HepG2 (cell line): ENCODE measurements at regions not wholly inside any gene's neighbourhood (a gene's known extent, or its start where the extent isn't known, plus 50 kb on each side); places are given as distances from the start of the nearest gene placed in this dataset.

Experiments
- ATAC-seq: fragments of 200-7000 bp; cut with Tn5 transposase; 3 replicates; pipeline ENCODE4 v1.9.1; 2020; ENCODE audit warnings: mild to moderate bottlenecking, moderate library complexity
- BruUV-seq: library from RNA; stranded (reverse); fragments of 400-500 nt; replicated peaks from 2 replicates; lab custom pipeline; 2021; lab: Mats Ljungman, UMichigan
- CTCF ChIA-PET: fragments of 300-600 bp; formaldehyde crosslinking; extraction: SDS; loops from one replicate; lab custom pipeline; 2021; ENCODE audit warnings: low total read pairs, inconsistent platforms, low intra/inter-chr PET ratio; lab: Yijun Ruan, JAX
- POLR2A ChIA-PET: fragments of 350-600 bp; sonication (Branson Sonifier 250); formaldehyde crosslinking; loops from one replicate; lab custom pipeline; 2020; ENCODE audit warnings: antibody characterized with exemption, inconsistent platforms; lab: Yijun Ruan, JAX
- DNase-seq: peaks from one replicate; pipeline ENCODE4 v3.0.0-alpha.2; 2015; ENCODE audit warnings: low spot score
- FAIRE-seq: peaks from 3 replicates; lab custom pipeline; 2011; peaks lifted over from hg19 to GRCh38; lab: Jason Lieb, UNC
- H2AFZ ChIP-seq: one replicate; pipeline ENCODE4 v1.6.1; 2011; ENCODE audit warnings: low read length, inconsistent platforms
- H3K27ac ChIP-seq: fragments of 300-600 bp; 3 replicates; pipeline ENCODE4 v1.8.0; 2011; ENCODE audit warnings: mixed run types, mild to moderate bottlenecking, mixed read lengths, low read length, inconsistent platforms; ENCODE audit not compliant: insufficient read depth; ENCODE audit errors: extremely low read length
- H3K27me3 ChIP-seq, 2 experiments: fragments of 200-600 bp in 1 of 2; 2 replicates in 1 of 2; 3 replicates in 1 of 2; pipeline versions ENCODE4 v1.6.0 to v1.8.0; 2011; ENCODE audit warnings: low read length in 2 of 2, mild to moderate bottlenecking in 2 of 2, moderate library complexity in 2 of 2, inconsistent platforms in 1 of 2; ENCODE audit not compliant: insufficient read depth in 2 of 2, control insufficient read depth in 1 of 2
- H3K36me3 ChIP-seq, 2 experiments: fragments of 200-600 bp in 1 of 2; replicated peaks in 1 of 2; 2 replicates in 1 of 2; 3 replicates in 1 of 2; pipeline versions ENCODE4 v1.5.1 to v1.8.0; 2011; ENCODE audit warnings: low read length in 2 of 2, inconsistent platforms in 1 of 2; ENCODE audit not compliant: insufficient read depth in 2 of 2, control insufficient read depth in 1 of 2
- H3K4me1 ChIP-seq: 2 replicates; pipeline ENCODE4 v1.5.1; 2012; ENCODE audit warnings: low read length, inconsistent platforms; ENCODE audit not compliant: insufficient read depth
- H3K4me2 ChIP-seq: 2 replicates; pipeline ENCODE4 v1.6.0; 2011; ENCODE audit warnings: low read depth, low read length, inconsistent platforms
- H3K4me3 ChIP-seq, 3 experiments: fragments of 200-600 bp in 1 of 3; sonication (generic), shearing (Covaris generic) in 1 of 3; replicated peaks in 1 of 3; 2 replicates each; pipeline ENCODE4 v1.5.1; 2011 to 2016; ENCODE audit warnings: low read length in 3 of 3, inconsistent platforms in 2 of 3, low read depth in 2 of 3, mild to moderate bottlenecking in 2 of 3, control low read depth in 1 of 3, mixed read lengths in 1 of 3; ENCODE audit not compliant: insufficient read depth in 1 of 3
- H3K79me2 ChIP-seq: one replicate; pipeline ENCODE4 v1.6.1; 2011; ENCODE audit warnings: low read length, inconsistent platforms; ENCODE audit not compliant: insufficient read depth
- H3K9ac ChIP-seq: 2 replicates; pipeline ENCODE4 v1.6.0; 2011; ENCODE audit warnings: mild to moderate bottlenecking, low read depth, low read length, inconsistent platforms; ENCODE audit not compliant: insufficient read depth
- H3K9me3 ChIP-seq: 2 replicates; pipeline ENCODE4 v1.5.1; 2012; ENCODE audit warnings: mild to moderate bottlenecking, low read length
- H4K20me1 ChIP-seq: 2 replicates; pipeline ENCODE4 v1.6.0; 2011; ENCODE audit warnings: inconsistent platforms, mild to moderate bottlenecking, low read length, moderate library complexity; ENCODE audit not compliant: insufficient read depth
- ADNP ChIP-seq: sonication (generic); formaldehyde crosslinking; IDR thresholded peaks from 2 replicates; pipeline ENCODE4 v1.4.0; 2020; ENCODE audit warnings: missing genetic modification reagents
- HDAC2 ChIP-seq: sonication (generic); formaldehyde crosslinking; IDR thresholded peaks from 2 replicates; pipeline ENCODE4 v1.4.0; 2020; ENCODE audit warnings: missing genetic modification reagents
- HMG20A ChIP-seq: IDR thresholded peaks from 2 replicates; pipeline ENCODE4 v1.6.1; 2016; ENCODE audit warnings: borderline replicate concordance
- KLF11 ChIP-seq: IDR thresholded peaks from 2 replicates; pipeline ENCODE4 v1.6.1; 2016; ENCODE audit warnings: missing compliant biosample characterization
- MAFG ChIP-seq: sonication (generic); formaldehyde crosslinking; IDR thresholded peaks from 2 replicates; pipeline ENCODE4 v1.5.1; 2020; ENCODE audit warnings: mild to moderate bottlenecking, missing genetic modification reagents
- ZNF598 ChIP-seq: sonication (generic); formaldehyde crosslinking; IDR thresholded peaks from 2 replicates; pipeline ENCODE4 v1.5.1; 2020; ENCODE audit warnings: mild to moderate bottlenecking, missing genetic modification reagents, borderline replicate concordance
- WGBS: methylation state at CpG from one replicate; pipeline ENCODE4 v1.1.6; 2017; ENCODE audit warnings: low lambda C conversion rate; 5-methylcytosine and 5-hydroxymethylcytosine counted together
- in situ Hi-C: cut with HindIII; loops from 2 replicates; pipeline ENCODE4 v1.10.0; 2017; ENCODE audit warnings: low pct_unique_long_range_greater_than_20kb; ENCODE audit not compliant: extremely low pct_ligation_motif_present
- intact Hi-C: fragments of 100-400 bp; cut with micrococcal nuclease; formaldehyde crosslinking; loops from one replicate; pipeline ENCODE4 v1.10.0; 2022; ENCODE audit not compliant: unreplicated experiment
- TF ChIP-seq, protein P1 (sequence below): conservative IDR thresholded peaks from 2 replicates; pipeline ENCODE4 v1.6.1; 2018; ENCODE audit warnings: missing genetic modification reagents

DNA sequence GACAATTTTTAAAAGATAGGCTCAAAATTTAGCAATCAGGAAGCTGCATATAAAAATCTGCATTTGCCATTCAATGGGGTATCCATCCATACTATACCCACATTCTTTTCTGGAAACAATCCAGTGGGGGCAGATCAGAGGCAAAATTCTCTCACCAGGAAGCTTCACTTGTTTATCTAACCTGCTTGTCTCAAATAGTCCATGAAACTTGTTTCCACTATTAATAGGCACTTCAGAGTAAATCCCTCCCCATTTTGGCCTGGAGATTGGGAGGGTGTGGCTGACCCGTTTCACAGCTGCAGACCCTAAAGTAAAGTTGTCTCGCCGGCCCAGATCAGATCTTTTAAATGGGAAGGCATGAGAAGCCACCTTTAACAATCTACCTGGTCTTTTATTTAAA lies 139.4 kb upstream of the CPNE8 start:
- H3K36me3 ChIP-seq, result no peaks in the 10 kb centered on the region
- CTCF ChIA-PET, result no interaction called here

DNA sequence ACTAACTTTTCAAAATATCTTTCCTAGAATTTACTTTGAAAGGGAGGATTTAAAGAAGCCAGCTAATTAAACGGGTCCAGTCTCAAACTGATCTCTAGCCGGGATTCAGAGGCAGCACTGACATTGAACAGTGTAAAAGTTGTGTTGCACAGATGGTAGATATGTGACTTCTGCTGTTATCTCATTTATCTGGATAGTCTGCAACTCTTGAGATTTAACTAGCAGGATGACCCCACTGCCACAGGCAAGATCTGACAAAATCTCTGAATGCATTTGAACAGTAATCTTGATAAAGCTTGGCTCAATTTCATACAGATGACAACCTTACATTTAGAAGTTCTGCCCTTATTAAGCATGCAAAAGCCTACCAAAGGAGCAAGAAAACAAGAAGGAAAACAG lies 138.0 kb upstream of the CPNE8 start:
- no peak overlapping the region for H2AFZ ChIP-seq
- no peaks in the 10 kb centered on the region for H3K79me2 ChIP-seq
- H3K36me3 ChIP-seq, result no peaks in the 10 kb centered on the region
- H4K20me1 ChIP-seq, result no peaks in the 10 kb centered on the region
- TF ChIP-seq ZNF598, result no peak
- FAIRE-seq, result no peak
- no peak overlapping the region for H3K4me3 ChIP-seq
- no peak overlapping the region for H3K9ac ChIP-seq
- no peak for ATAC-seq
- DNase-seq, result no peak
- intact Hi-C loops (no loop called here), in situ Hi-C loops (no loop called here)
- no peaks in the 10 kb centered on the region for H3K27me3 ChIP-seq
- H3K4me1 ChIP-seq, result no peaks in the 10 kb centered on the region
- 0% methylated on average over 2 of the region's 2 CpGs for WGBS
- no peaks in the 10 kb centered on the region for H3K9me3 ChIP-seq
- H3K4me2 ChIP-seq, result no peak overlapping the region
- POLR2A ChIA-PET, result no interaction called here
- BruUV-seq, result no TSS peak
- H3K27ac ChIP-seq, result no peak overlapping the region
- CTCF ChIA-PET, result no interaction called here

More for the DNA sequence above, 139.4 kb upstream of the CPNE8 start:
- no peak for TF ChIP-seq MAFG
- TF ChIP-seq KLF11 (CRISPR knock-in tag), result no peak
- TF ChIP-seq, protein P1, sequence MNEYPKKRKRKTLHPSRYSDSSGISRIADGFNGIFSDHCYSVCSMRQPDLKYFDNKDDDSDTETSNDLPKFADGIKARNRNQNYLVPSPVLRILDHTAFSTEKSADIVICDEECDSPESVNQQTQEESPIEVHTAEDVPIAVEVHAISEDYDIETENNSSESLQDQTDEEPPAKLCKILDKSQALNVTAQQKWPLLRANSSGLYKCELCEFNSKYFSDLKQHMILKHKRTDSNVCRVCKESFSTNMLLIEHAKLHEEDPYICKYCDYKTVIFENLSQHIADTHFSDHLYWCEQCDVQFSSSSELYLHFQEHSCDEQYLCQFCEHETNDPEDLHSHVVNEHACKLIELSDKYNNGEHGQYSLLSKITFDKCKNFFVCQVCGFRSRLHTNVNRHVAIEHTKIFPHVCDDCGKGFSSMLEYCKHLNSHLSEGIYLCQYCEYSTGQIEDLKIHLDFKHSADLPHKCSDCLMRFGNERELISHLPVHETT (CRISPR knock-in tag), result no peak
- no peak for TF ChIP-seq HMG20A (CRISPR knock-in tag)
- no peak for TF ChIP-seq HDAC2 (CRISPR knock-in tag)
- TF ChIP-seq ADNP (CRISPR knock-in tag), result no peak
- Histone ChIP-seq H3K9ac (no peak overlapping the region), H3K79me2 (no peaks in the 10 kb centered on the region), H3K4me1 (no peaks in the 10 kb centered on the region), H3K27me3 (no peaks in the 10 kb centered on the region), H3K9me3 (no peaks in the 10 kb centered on the region), H3K27ac (no peak overlapping the region), H3K4me3 (no peak overlapping the region), H4K20me1 (no peaks in the 10 kb centered on the region), H2AFZ (no peak overlapping the region), H3K4me2 (no peak overlapping the region)
- WGBS, result 3% methylated on average over 3 of the region's 3 CpGs
- no peak for FAIRE-seq
- DNase-seq, result no peak
- intact Hi-C loops, result no loop called here
- no peak for ATAC-seq
- in situ Hi-C loops, result no loop called here
- no TSS peak for BruUV-seq
- POLR2A ChIA-PET, result no interaction called here
